Inflammatory macrophage (primary cell): ENCODE measurements at regions not wholly inside any gene's neighbourhood (a gene's known extent, or its start where the extent isn't known, plus 50 kb on each side); places are given as distances from the start of the nearest gene placed in this dataset.

ENCODE experiments used
- DNase-seq, 2 donors: peaks; one replicate each; pipeline ENCODE4 v3.0.0-alpha.2; 2020 to 2022

DNA sequence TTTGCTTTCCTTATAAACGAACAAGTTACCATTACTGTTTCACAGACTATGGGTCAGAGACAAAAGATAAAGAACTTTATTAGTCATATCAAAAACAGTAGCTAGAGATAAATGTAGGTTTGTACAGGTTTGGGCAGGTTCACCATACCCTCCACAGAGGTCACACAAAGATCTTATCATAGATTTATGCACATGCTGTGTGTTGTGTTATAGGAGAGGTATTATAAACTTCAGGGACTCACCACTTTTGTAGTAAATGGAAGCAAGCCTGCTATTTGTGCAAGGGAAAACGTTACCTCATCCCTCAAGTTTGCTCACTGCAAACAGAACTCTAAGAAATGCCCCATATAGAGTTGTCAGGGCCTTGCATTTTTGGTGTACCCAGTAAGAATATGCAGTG lies 584.5 kb upstream of the LRRTM1 start:
- no peak for DNase-seq

DNA sequence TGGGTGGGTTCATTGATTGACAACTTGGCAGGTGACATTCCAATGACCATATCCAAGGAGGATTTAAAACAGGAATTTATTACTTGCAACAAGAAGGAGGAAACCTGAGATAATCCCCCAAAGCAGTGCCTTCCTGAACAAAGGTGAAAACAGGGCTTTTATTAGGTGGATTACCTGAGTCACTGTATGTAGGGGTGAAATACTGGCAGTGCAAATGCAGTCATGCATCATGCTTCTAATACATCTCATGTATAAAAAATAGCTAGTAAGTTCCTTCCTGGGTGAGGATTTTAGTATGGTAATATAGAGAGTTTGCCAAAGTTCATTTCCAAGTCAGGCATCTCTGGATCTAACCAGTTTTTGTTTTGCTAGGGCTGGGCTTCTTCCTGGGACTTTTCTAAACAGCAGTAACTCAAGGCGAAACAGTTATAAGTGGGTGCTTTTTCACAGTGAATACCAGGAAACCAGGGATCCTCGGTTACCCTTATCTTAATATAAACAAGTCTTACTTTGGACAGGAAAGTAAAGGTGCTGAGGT lies 583.4 kb upstream of the LRRTM1 start:
- DNase-seq: no peak

GRCh38 chr2:80874374-80874773 lies 569.8 kb upstream of the LRRTM1 start:
- no peak for DNase-seq

GRCh38 chr2:80869858-80870438 lies 565.4 kb upstream of the LRRTM1 start:
- DNase-seq: no peak

- no peak for DNase-seq
Observed at GRCh38 chr2:80863147-80863714, 558.7 kb upstream of the LRRTM1 start.

DNA sequence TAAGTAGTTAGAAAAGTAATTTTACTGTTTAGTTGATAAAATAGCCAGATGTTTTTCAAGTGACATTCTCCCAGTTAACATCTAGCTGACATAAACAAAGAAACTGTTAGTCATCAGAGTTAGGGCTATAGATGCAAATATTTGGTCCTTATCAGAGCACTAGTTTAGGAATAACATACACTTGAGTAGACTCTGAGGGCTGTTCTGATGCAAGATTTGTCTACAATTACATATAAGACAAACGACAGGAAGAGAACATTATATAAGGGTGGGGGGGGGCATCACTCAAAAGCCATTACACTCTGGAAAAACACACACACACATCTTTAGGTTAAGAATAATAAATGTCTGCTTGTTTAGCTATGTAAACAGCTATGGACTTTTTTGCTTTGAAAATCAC lies 554.4 kb upstream of the LRRTM1 start:
- no peak for DNase-seq

GRCh38 chr2:80856227-80856626 lies 551.7 kb upstream of the LRRTM1 start:
- no peak for DNase-seq

DNA sequence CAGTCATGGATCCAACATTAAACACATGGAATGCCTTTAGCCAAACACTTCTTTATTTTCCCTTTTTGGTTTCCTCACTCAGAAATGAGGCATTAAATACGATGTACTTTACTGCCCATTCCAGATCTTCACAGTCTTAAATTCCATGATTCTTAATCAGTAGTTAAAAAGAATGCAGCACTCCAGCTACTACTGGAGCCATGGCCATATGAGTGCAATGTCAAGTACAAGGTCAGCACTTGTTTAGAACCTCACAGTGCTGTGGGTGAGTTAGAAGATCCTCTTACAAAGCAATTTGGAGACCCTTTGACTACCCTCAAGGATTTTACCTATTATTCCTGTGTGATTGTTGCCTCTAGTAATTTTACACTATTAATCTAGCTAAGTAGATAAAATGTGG lies 550.3 kb upstream of the LRRTM1 start:
- no peak for DNase-seq

- no peak for DNase-seq
Observed at GRCh38 chr2:80852808-80853139, 548.2 kb upstream of the LRRTM1 start.

GRCh38 chr2:80852079-80852807 lies 547.7 kb upstream of the LRRTM1 start:
- no peak for DNase-seq

GRCh38 chr2:80830891-80831290 lies 526.3 kb upstream of the LRRTM1 start:
- DNase-seq: no peak

GRCh38 chr2:80822999-80823398 lies 518.4 kb upstream of the LRRTM1 start:
- DNase-seq: no peak

DNA sequence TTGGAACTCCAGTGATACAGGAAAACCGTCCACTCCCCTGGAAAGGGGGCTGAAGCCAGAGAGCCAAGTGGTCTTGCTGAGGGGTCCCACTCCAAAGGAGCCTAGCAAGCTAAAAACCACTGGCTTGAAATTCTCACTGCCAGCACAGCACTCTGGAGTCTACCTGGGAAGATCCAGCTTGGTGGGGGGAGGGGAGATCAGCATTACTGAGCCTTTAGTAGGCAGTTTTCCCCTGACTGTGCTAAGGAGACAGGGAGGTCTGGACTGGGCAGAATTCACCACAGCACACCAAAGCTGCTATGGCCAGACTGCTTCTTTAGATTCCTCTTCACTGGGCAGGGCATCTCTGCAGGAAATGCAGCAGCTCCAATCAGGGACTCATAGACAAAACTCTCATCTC lies 510.7 kb upstream of the LRRTM1 start:
- no peak for DNase-seq

DNA sequence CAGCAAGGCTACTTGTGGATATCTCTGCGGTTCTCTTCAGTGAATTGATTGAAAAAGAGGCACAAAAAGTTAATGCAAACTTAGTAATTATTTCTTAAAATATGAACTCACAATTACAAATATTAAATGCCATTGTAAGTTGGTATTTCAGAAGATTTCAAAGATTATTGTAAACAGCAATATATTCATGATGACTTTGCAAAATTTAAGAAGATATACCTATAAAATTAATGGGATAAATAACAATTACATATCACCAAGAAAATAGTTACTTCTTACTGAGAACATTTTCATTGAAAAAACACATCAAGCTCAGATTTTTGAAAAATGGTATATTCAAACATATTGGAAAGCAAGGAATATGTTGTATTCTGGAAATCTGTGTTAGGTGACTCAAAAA lies 482.0 kb upstream of the LRRTM1 start:
- no peak for DNase-seq

DNA sequence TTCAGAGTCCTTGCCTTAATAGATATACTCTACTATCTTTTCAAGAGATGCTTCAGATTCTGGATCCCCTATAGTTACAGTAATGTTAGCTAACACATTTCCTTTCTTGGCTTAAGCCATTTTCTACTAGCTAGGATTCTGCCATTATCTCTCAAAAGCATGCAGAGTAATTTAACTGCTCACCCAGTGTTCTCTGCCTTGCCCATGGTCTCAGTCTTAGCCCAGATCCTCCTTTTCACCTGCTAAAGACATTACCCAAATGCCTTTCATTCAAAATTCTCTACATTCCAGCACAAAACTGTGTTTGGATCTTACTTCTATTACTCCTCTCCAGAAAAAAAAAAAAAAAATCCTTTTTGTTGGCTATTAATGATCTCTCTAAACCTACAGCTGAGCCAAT lies 474.2 kb upstream of the LRRTM1 start:
- no peak for DNase-seq

DNA sequence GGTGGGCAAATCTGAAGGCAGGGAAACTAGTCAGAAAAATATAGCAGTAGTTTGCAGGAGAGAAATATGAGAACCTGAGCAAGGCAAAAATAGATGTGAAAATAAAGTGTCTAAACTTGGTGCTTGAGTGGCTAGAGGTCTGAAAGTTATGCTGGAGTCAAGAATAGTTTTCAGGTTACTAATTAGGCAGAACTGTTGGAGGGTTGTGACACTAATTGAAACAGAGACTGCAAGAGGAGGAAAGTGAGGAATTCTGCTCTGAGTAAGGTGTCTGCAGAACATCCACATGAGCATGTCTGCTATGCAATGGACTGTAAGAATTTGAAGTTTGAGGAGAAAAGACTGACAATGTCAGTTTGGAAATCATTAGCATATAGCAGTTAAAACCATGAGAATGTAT lies 444.0 kb upstream of the LRRTM1 start:
- DNase-seq: no peak

DNA sequence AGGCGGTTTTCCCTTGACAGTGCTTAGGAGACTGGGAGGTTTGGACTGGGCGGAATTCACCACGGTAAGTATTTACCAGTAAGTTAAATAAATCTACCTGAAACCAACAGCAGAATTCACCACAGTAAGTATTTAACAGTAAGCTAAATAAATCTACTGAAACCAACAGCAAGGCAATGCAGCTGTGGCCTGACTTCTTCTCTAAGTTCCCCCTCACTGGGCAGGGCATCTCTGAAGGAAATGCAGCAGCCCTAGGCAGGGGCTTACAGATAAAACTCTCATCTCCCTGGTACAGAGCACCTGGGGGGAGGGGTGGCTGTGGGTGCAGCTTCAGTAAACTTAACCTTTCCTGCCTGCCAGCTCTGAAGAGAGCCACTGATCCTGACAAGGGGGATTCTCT lies 432.5 kb upstream of the LRRTM1 start:
- DNase-seq: no peak

GRCh38 chr2:80725001-80725400 lies 420.4 kb upstream of the LRRTM1 start:
- no peak for DNase-seq

DNA sequence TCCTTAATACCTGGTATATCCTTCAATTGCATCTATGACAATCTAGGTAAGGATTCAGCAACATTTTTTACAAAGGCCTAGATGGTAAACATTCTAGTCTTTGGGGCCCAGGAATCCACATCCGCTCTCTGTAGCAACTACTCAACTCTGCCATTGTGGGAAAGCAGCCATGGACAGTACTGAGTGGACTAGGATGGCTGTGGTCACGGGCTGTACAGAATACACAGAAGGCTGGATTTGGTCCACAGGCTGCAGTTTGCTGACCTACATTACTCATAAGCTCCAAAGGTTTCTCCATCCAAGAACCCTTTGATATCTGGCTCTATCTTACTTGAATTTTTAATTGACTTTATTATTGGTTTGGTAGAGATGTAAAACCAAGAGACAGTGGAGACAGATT lies 418.3 kb upstream of the LRRTM1 start:
- DNase-seq: no peak

- no peak for DNase-seq
Observed at GRCh38 chr2:80719607-80720006, 415.1 kb upstream of the LRRTM1 start.

- DNase-seq: no peak
Observed at GRCh38 chr2:80715433-80715832, 410.9 kb upstream of the LRRTM1 start.

GRCh38 chr2:80711915-80712314 lies 407.4 kb upstream of the LRRTM1 start:
- DNase-seq: no peak

- no peak for DNase-seq
Observed at GRCh38 chr2:80706951-80707350, 402.4 kb upstream of the LRRTM1 start.

- DNase-seq: no peak
Observed at GRCh38 chr2:80706541-80706940, 402.0 kb upstream of the LRRTM1 start.
